ENCODE measurements at regions not wholly inside any gene's neighbourhood (a gene's known extent, or its start where the extent isn't known, plus 50 kb on each side); places are given as distances from the start of the nearest gene placed in this dataset.

- Histone ChIP-seq H3K9ac (ENCODE audit: low read depth in 1 of 2, low read length in 2 of 2) (no peak overlapping the region), H3K27ac (ENCODE audit: low read depth, low read length) (no peak overlapping the region)
Measured at GRCh38 chrX:148333989-148334388, 166.4 kb upstream of the AFF2 start.

GRCh38 chrX:148337873-148338272, 162.5 kb upstream of the AFF2 start:
- Histone ChIP-seq H3K27me3 (ENCODE audit: control insufficient read depth in 1 of 2, insufficient read depth in 2 of 2, low read length in 2 of 2) (no peaks in the 10 kb centered on the region), H3K9ac (ENCODE audit: low read depth in 1 of 2, low read length in 2 of 2) (no peak overlapping the region), H3K4me1 (ENCODE audit: control insufficient read depth in 1 of 2, insufficient read depth in 2 of 2, low read length in 2 of 2) (no peaks in the 10 kb centered on the region), H3K36me3 (ENCODE audit: control insufficient read depth in 1 of 2, insufficient read depth in 2 of 2, low read length in 2 of 2) (no peaks in the 10 kb centered on the region), H3K9me3 (ENCODE audit: control insufficient read depth in 1 of 2, low read length in 2 of 2) (no peaks in the 10 kb centered on the region), H3K4me3 (ENCODE audit: low read depth in 1 of 2, low read length in 2 of 2) (no peak overlapping the region), H3K27ac (ENCODE audit: low read depth, low read length) (no peak overlapping the region)

More at GRCh38 chrX:148333989-148334388, 166.4 kb upstream of the AFF2 start:
- H3K4me1 ChIP-seq (ENCODE audit: control insufficient read depth in 1 of 2, insufficient read depth in 2 of 2, low read length in 2 of 2): no peaks in the 10 kb centered on the region
- H3K4me3 ChIP-seq (ENCODE audit: low read depth in 1 of 2, low read length in 2 of 2): no peak overlapping the region
- no peaks in the 10 kb centered on the region for H3K27me3 ChIP-seq (ENCODE audit: control insufficient read depth in 1 of 2, insufficient read depth in 2 of 2, low read length in 2 of 2)
- no peaks in the 10 kb centered on the region for H3K36me3 ChIP-seq (ENCODE audit: control insufficient read depth in 1 of 2, insufficient read depth in 2 of 2, low read length in 2 of 2)
- H3K9me3 ChIP-seq (ENCODE audit: control insufficient read depth in 1 of 2, low read length in 2 of 2): no peaks in the 10 kb centered on the region

GRCh38 chrX:148354916-148355315, 145.5 kb upstream of the AFF2 start:
- no peaks in the 10 kb centered on the region for H3K27me3 ChIP-seq (ENCODE audit: control insufficient read depth in 1 of 2, insufficient read depth in 2 of 2, low read length in 2 of 2)
- H3K36me3 ChIP-seq (ENCODE audit: control insufficient read depth in 1 of 2, insufficient read depth in 2 of 2, low read length in 2 of 2): no peaks in the 10 kb centered on the region

GRCh38 chrX:148361641-148362040, 138.8 kb upstream of the AFF2 start:
- H3K4me1 ChIP-seq (ENCODE audit: control insufficient read depth in 1 of 2, insufficient read depth in 2 of 2, low read length in 2 of 2): no peaks in the 10 kb centered on the region
- no peaks in the 10 kb centered on the region for H3K9me3 ChIP-seq (ENCODE audit: control insufficient read depth in 1 of 2, low read length in 2 of 2)
- no peak overlapping the region for H3K4me3 ChIP-seq (ENCODE audit: low read depth in 1 of 2, low read length in 2 of 2)
- H3K36me3 ChIP-seq (ENCODE audit: control insufficient read depth in 1 of 2, insufficient read depth in 2 of 2, low read length in 2 of 2): no peaks in the 10 kb centered on the region
- H3K27ac ChIP-seq (ENCODE audit: low read depth, low read length): no peak overlapping the region
- H3K9ac ChIP-seq (ENCODE audit: low read depth in 1 of 2, low read length in 2 of 2): no peak overlapping the region
- no peaks in the 10 kb centered on the region for H3K27me3 ChIP-seq (ENCODE audit: control insufficient read depth in 1 of 2, insufficient read depth in 2 of 2, low read length in 2 of 2)

More at GRCh38 chrX:148354916-148355315, 145.5 kb upstream of the AFF2 start:
- Histone ChIP-seq H3K9ac (ENCODE audit: low read depth in 1 of 2, low read length in 2 of 2) (no peak overlapping the region), H3K9me3 (ENCODE audit: control insufficient read depth in 1 of 2, low read length in 2 of 2) (no peaks in the 10 kb centered on the region), H3K27ac (ENCODE audit: low read depth, low read length) (no peak overlapping the region), H3K4me3 (ENCODE audit: low read depth in 1 of 2, low read length in 2 of 2) (no peak overlapping the region), H3K4me1 (ENCODE audit: control insufficient read depth in 1 of 2, insufficient read depth in 2 of 2, low read length in 2 of 2) (no peaks in the 10 kb centered on the region)

GRCh38 chrX:148363471-148364235, 136.8 kb upstream of the AFF2 start:
- H3K27ac ChIP-seq (ENCODE audit: low read depth, low read length): no peak overlapping the region
- no peaks in the 10 kb centered on the region for H3K27me3 ChIP-seq (ENCODE audit: control insufficient read depth in 1 of 2, insufficient read depth in 2 of 2, low read length in 2 of 2)
- H3K4me1 ChIP-seq (ENCODE audit: control insufficient read depth in 1 of 2, insufficient read depth in 2 of 2, low read length in 2 of 2): no peaks in the 10 kb centered on the region
- H3K9me3 ChIP-seq (ENCODE audit: control insufficient read depth in 1 of 2, low read length in 2 of 2): no peaks in the 10 kb centered on the region
- no peak overlapping the region for H3K4me3 ChIP-seq (ENCODE audit: low read depth in 1 of 2, low read length in 2 of 2)
- no peak overlapping the region for H3K9ac ChIP-seq (ENCODE audit: low read depth in 1 of 2, low read length in 2 of 2)
- H3K36me3 ChIP-seq (ENCODE audit: control insufficient read depth in 1 of 2, insufficient read depth in 2 of 2, low read length in 2 of 2): no peaks in the 10 kb centered on the region

- H3K9ac ChIP-seq (ENCODE audit: low read depth in 1 of 2, low read length in 2 of 2): no peak overlapping the region
- no peak overlapping the region for H3K27ac ChIP-seq (ENCODE audit: low read depth, low read length)
- no peaks in the 10 kb centered on the region for H3K27me3 ChIP-seq (ENCODE audit: control insufficient read depth in 1 of 2, insufficient read depth in 2 of 2, low read length in 2 of 2)
- H3K36me3 ChIP-seq (ENCODE audit: control insufficient read depth in 1 of 2, insufficient read depth in 2 of 2, low read length in 2 of 2): no peaks in the 10 kb centered on the region
- H3K4me1 ChIP-seq (ENCODE audit: control insufficient read depth in 1 of 2, insufficient read depth in 2 of 2, low read length in 2 of 2): no peaks in the 10 kb centered on the region
- H3K9me3 ChIP-seq (ENCODE audit: control insufficient read depth in 1 of 2, low read length in 2 of 2): no peaks in the 10 kb centered on the region
- H3K4me3 ChIP-seq (ENCODE audit: low read depth in 1 of 2, low read length in 2 of 2): no peak overlapping the region
Measured at GRCh38 chrX:148365233-148365632, 135.2 kb upstream of the AFF2 start.

GRCh38 chrX:148371291-148371690, 129.1 kb upstream of the AFF2 start:
- H3K9ac ChIP-seq (ENCODE audit: low read depth in 1 of 2, low read length in 2 of 2): no peak overlapping the region
- peak overlapping the region in 1 of 2 donors; percentile 8 for H3K4me3 ChIP-seq (ENCODE audit: low read depth in 1 of 2, low read length in 2 of 2)
- H3K9me3 ChIP-seq (ENCODE audit: control insufficient read depth in 1 of 2, low read length in 2 of 2): no peaks in the 10 kb centered on the region
- H3K4me1 ChIP-seq (ENCODE audit: control insufficient read depth in 1 of 2, insufficient read depth in 2 of 2, low read length in 2 of 2): peaks cover 0 to 8% of the 10 kb centered on the region in 2 donors
- H3K27ac ChIP-seq (ENCODE audit: low read depth, low read length): no peak overlapping the region
- H3K36me3 ChIP-seq (ENCODE audit: control insufficient read depth in 1 of 2, insufficient read depth in 2 of 2, low read length in 2 of 2): no peaks in the 10 kb centered on the region
- no peaks in the 10 kb centered on the region for H3K27me3 ChIP-seq (ENCODE audit: control insufficient read depth in 1 of 2, insufficient read depth in 2 of 2, low read length in 2 of 2)

GRCh38 chrX:148372925-148373324, 127.5 kb upstream of the AFF2 start:
- H3K4me3 ChIP-seq (ENCODE audit: low read depth in 1 of 2, low read length in 2 of 2): no peak overlapping the region
- no peak overlapping the region for H3K27ac ChIP-seq (ENCODE audit: low read depth, low read length)
- no peak overlapping the region for H3K9ac ChIP-seq (ENCODE audit: low read depth in 1 of 2, low read length in 2 of 2)
- H3K9me3 ChIP-seq (ENCODE audit: control insufficient read depth in 1 of 2, low read length in 2 of 2): no peaks in the 10 kb centered on the region
- peaks cover 0 to 8% of the 10 kb centered on the region in 2 donors for H3K4me1 ChIP-seq (ENCODE audit: control insufficient read depth in 1 of 2, insufficient read depth in 2 of 2, low read length in 2 of 2)
- no peaks in the 10 kb centered on the region for H3K36me3 ChIP-seq (ENCODE audit: control insufficient read depth in 1 of 2, insufficient read depth in 2 of 2, low read length in 2 of 2)
- no peaks in the 10 kb centered on the region for H3K27me3 ChIP-seq (ENCODE audit: control insufficient read depth in 1 of 2, insufficient read depth in 2 of 2, low read length in 2 of 2)

- peaks cover 10 to 19% of the 10 kb centered on the region in 2 donors for H3K4me1 ChIP-seq (ENCODE audit: control insufficient read depth in 1 of 2, insufficient read depth in 2 of 2, low read length in 2 of 2)
- no peak overlapping the region for H3K9ac ChIP-seq (ENCODE audit: low read depth in 1 of 2, low read length in 2 of 2)
- H3K36me3 ChIP-seq (ENCODE audit: control insufficient read depth in 1 of 2, insufficient read depth in 2 of 2, low read length in 2 of 2): no peaks in the 10 kb centered on the region
- no peak overlapping the region for H3K4me3 ChIP-seq (ENCODE audit: low read depth in 1 of 2, low read length in 2 of 2)
- no peaks in the 10 kb centered on the region for H3K27me3 ChIP-seq (ENCODE audit: control insufficient read depth in 1 of 2, insufficient read depth in 2 of 2, low read length in 2 of 2)
- no peaks in the 10 kb centered on the region for H3K9me3 ChIP-seq (ENCODE audit: control insufficient read depth in 1 of 2, low read length in 2 of 2)
- H3K27ac ChIP-seq (ENCODE audit: low read depth, low read length): no peak overlapping the region
Measured at GRCh38 chrX:148376342-148376741, 124.1 kb upstream of the AFF2 start.

GRCh38 chrX:148380107-148380506, 120.3 kb upstream of the AFF2 start:
- H3K27me3 ChIP-seq (ENCODE audit: control insufficient read depth in 1 of 2, insufficient read depth in 2 of 2, low read length in 2 of 2): no peaks in the 10 kb centered on the region
- no peaks in the 10 kb centered on the region for H3K9me3 ChIP-seq (ENCODE audit: control insufficient read depth in 1 of 2, low read length in 2 of 2)
- H3K4me3 ChIP-seq (ENCODE audit: low read depth in 1 of 2, low read length in 2 of 2): no peak overlapping the region
- no peak overlapping the region for H3K9ac ChIP-seq (ENCODE audit: low read depth in 1 of 2, low read length in 2 of 2)
- no peaks in the 10 kb centered on the region for H3K36me3 ChIP-seq (ENCODE audit: control insufficient read depth in 1 of 2, insufficient read depth in 2 of 2, low read length in 2 of 2)
- H3K4me1 ChIP-seq (ENCODE audit: control insufficient read depth in 1 of 2, insufficient read depth in 2 of 2, low read length in 2 of 2): peaks cover 10 to 11% of the 10 kb centered on the region in 2 donors
- no peak overlapping the region for H3K27ac ChIP-seq (ENCODE audit: low read depth, low read length)

Measured in duodenal mucosa (tissue), 2 donors.